Adrenal gland (tissue), 9 donors: ENCODE measurements at regions not wholly inside any gene's neighbourhood (a gene's known extent, or its start where the extent isn't known, plus 50 kb on each side); places are given as distances from the start of the nearest gene placed in this dataset.
"Not testable (repeated sequence)": the region's sequence is repeated elsewhere in the genome, so short reads cannot be mapped to it uniquely, and the experiment has no call there.

Experiments used
- DNase-seq, 7 donors: peaks; one replicate each; pipeline ENCODE4 v3.0.0-alpha.2; 2019 to 2020
- H3K27ac ChIP-seq, 5 donors: fragments of 200-600 bp; sonication (generic) in 4 of 5; 1 replicate in 3 of 5; 2 replicates in 2 of 5; pipeline versions ENCODE4 v1.5.1 to v1.8.0; 2016 to 2020; ENCODE audit warnings: mild to moderate bottlenecking in 1 of 5
- H3K27me3 ChIP-seq: fragments of 200-600 bp; 2 replicates; pipeline ENCODE4 v1.8.0; 2021
- H3K36me3 ChIP-seq, 2 donors: fragments of 200-600 bp; replicated peaks in 1 of 2; 1 replicate in 1 of 2; 2 replicates in 1 of 2; pipeline versions ENCODE4 v1.5.1 to v1.8.0; 2018 to 2022
- H3K4me1 ChIP-seq, 2 donors: fragments of 200-600 bp; replicated peaks in 1 of 2; 1 replicate in 1 of 2; 2 replicates in 1 of 2; pipeline versions ENCODE4 v1.5.1 to v1.8.0; 2018 to 2021
- H3K4me3 ChIP-seq, 4 donors: fragments of 200-600 bp; sonication (generic) in 3 of 4; one replicate each; pipeline ENCODE4 v1.5.1; 2016 to 2018
- H3K9me3 ChIP-seq, 3 donors: fragments of 200-600 bp; sonication (generic) in 1 of 3; replicated peaks in 1 of 3; 1 replicate in 2 of 3; 2 replicates in 1 of 3; pipeline versions ENCODE4 v1.5.1 to v1.8.0; 2016 to 2021
- CTCF ChIP-seq, 6 experiments: fragments of 450-650 bp in 4 of 6; fragments of 200-600 bp in 2 of 6; sonication (generic) in 1 of 6; IDR thresholded peaks; 1 replicate in 5 of 6; 2 replicates in 1 of 6; pipeline versions ENCODE4 v1.5.1 to v1.8.0; 2016 to 2021; ENCODE audit warnings: antibody characterized with exemption in 6 of 6, mild to moderate bottlenecking in 2 of 6, moderate library complexity in 1 of 6
- POLR2A ChIP-seq, 2 donors: fragments of 450-650 bp; IDR thresholded peaks; one replicate each; pipeline ENCODE4 v1.6.1; 2017; ENCODE audit warnings: antibody characterized with exemption in 2 of 2, mild to moderate bottlenecking in 2 of 2, moderate library complexity in 1 of 2
- WGBS, 4 donors: extraction: QIAGEN DNeasy Blood & Tissue Kit in 2 of 4; methylation state at CpG; one replicate each; pipeline versions ENCODE4 v1.1.5 to v1.1.7; 2013 to 2017; 5-methylcytosine and 5-hydroxymethylcytosine counted together
- intact Hi-C, 2 donors: fragments of 100-400 bp; cut with DNase I; formaldehyde crosslinking; loops; one replicate each; pipeline versions ENCODE4 v1.14.1 to v1.15.0; 2022 to 2023
- donor health status: healthy with polysubstance abuse.
- donor health status: Bipolar disorder and iron deficiency.
- donor health status: DM: yes; HTN: yes; CAD: no.
- donor health status: DM: no; HTN: no; CAD: no.
- donor health status: DM: no; HTN: no; CAD: no.

- Histone ChIP-seq H3K4me1 (peaks cover 0 to 4% of the 10 kb centered on the region in 2 donors), H3K27ac (no peak overlapping the region), H3K4me3 (peak overlapping the region in 1 of 4 donors; percentile 54), H3K27me3 (no peaks in the 10 kb centered on the region), H3K36me3 (peaks cover 0 to 3% of the 10 kb centered on the region in 2 donors), H3K9me3 (no peaks in the 10 kb centered on the region)
- DNase-seq: no peak
- 77 to 93% (median 89%) methylated on average over 5 of the region's 5 CpGs for WGBS, 4 donors
- intact Hi-C loops: no loop called here
- no peak for TF ChIP-seq POLR2A (IDR thresholded peaks at IDR 0.05)
- TF ChIP-seq CTCF (IDR thresholded peaks at IDR 0.05): no peak
These were observed 59.2 kb upstream of the MORC3 start for GRCh38 chr21:36260802-36261201.

GRCh38 chr21:36261459-36261858 lies 58.5 kb upstream of the MORC3 start:
- intact Hi-C loops: no loop called here
- H3K4me1 ChIP-seq: peaks cover 0 to 4% of the 10 kb centered on the region in 2 donors
- no peak for DNase-seq
- no peaks in the 10 kb centered on the region for H3K27me3 ChIP-seq
- no peak overlapping the region for H3K27ac ChIP-seq
- TF ChIP-seq CTCF (IDR thresholded peaks at IDR 0.05) (no peak), POLR2A (IDR thresholded peaks at IDR 0.05) (no peak)
- no peak overlapping the region for H3K4me3 ChIP-seq
- peaks cover 0 to 3% of the 10 kb centered on the region in 2 donors for H3K36me3 ChIP-seq
- no peaks in the 10 kb centered on the region for H3K9me3 ChIP-seq
- 84 to 94% (median 89%) methylated on average over 5 of the region's 5 CpGs for WGBS, 4 donors

GRCh38 chr21:36263797-36264196 lies 56.2 kb upstream of the MORC3 start:
- WGBS, 4 donors: 79 to 99% (median 88%) methylated on average over 5 to 8 of the region's 8 CpGs
- peaks cover 0 to 4% of the 10 kb centered on the region in 2 donors for H3K4me1 ChIP-seq
- TF ChIP-seq CTCF (IDR thresholded peaks at IDR 0.05): no peak
- no peak for TF ChIP-seq POLR2A (IDR thresholded peaks at IDR 0.05)
- intact Hi-C loops: no loop called here
- H3K36me3 ChIP-seq: peaks cover 0 to 3% of the 10 kb centered on the region in 2 donors
- H3K4me3 ChIP-seq: no peak overlapping the region
- no peak for DNase-seq
- H3K27me3 ChIP-seq: no peaks in the 10 kb centered on the region
- H3K27ac ChIP-seq: no peak overlapping the region
- no peaks in the 10 kb centered on the region for H3K9me3 ChIP-seq

- TF ChIP-seq CTCF (IDR thresholded peaks at IDR 0.05) (no peak), POLR2A (IDR thresholded peaks at IDR 0.05) (no peak)
- DNase-seq: no peak
These were observed 54.6 kb upstream of the MORC3 start for GRCh38 chr21:36265431-36265830.

GRCh38 chr21:36267828-36268227 lies 52.2 kb upstream of the MORC3 start:
- DNase-seq, H3K27me3 ChIP-seq, H3K4me3 ChIP-seq, intact Hi-C loops, H3K9me3 ChIP-seq, H3K36me3 ChIP-seq, H3K4me1 ChIP-seq, H3K27ac ChIP-seq: not testable (repeated sequence)
- 74 to 80% (median 77%) methylated on average over 6 of the region's 6 CpGs for WGBS, 4 donors

More at GRCh38 chr21:36265431-36265830, 54.6 kb upstream of the MORC3 start:
- Histone ChIP-seq H3K36me3 (peaks cover 0 to 3% of the 10 kb centered on the region in 2 donors), H3K27ac (no peak overlapping the region), H3K9me3 (no peaks in the 10 kb centered on the region), H3K27me3 (no peaks in the 10 kb centered on the region), H3K4me1 (peaks cover 0 to 4% of the 10 kb centered on the region in 2 donors), H3K4me3 (no peak overlapping the region)
- intact Hi-C loops: no loop called here
- 92 to 93% (median 92%) methylated on average over 9 of the region's 9 CpGs for WGBS, 4 donors

- H3K4me3 ChIP-seq, intact Hi-C loops, H3K27me3 ChIP-seq, H3K36me3 ChIP-seq, H3K4me1 ChIP-seq, H3K27ac ChIP-seq, DNase-seq, H3K9me3 ChIP-seq: not testable (repeated sequence)
- 93 to 98% (median 95%) methylated on average over 4 of the region's 4 CpGs for WGBS, 4 donors
These were observed 51.7 kb upstream of the MORC3 start for GRCh38 chr21:36268264-36268663.
